ENCODE measurements at regions not wholly inside any gene's neighbourhood (a gene's known extent, or its start where the extent isn't known, plus 50 kb on each side); places are given as distances from the start of the nearest gene placed in this dataset.

- H3K56ac ChIP-seq (ENCODE audit: insufficient read length, low read depth, low read length) = no peak overlapping the region
- no peak overlapping the region for H2BK120ac ChIP-seq (ENCODE audit: low read depth, low read length, poor library complexity, severe bottlenecking)
- H3K79me2 ChIP-seq (ENCODE audit: insufficient read depth, low read length) = no peaks in the 10 kb centered on the region
- no peak overlapping the region for H3K4ac ChIP-seq (ENCODE audit: low read depth, low read length)
- no peak overlapping the region for H2AFZ ChIP-seq (ENCODE audit: low read length)
- peaks cover 4% of the 10 kb centered on the region for H3K27me3 Mint-ChIP-seq (ENCODE audit: low read depth)
- H3K23ac ChIP-seq (ENCODE audit: insufficient read length, low read depth, low read length) = no peak overlapping the region
- H2BK15ac ChIP-seq (ENCODE audit: low read depth, low read length) = no peak overlapping the region
- no peak overlapping the region for H2BK5ac ChIP-seq (ENCODE audit: insufficient read length, low read length)
- H3K4me1 Mint-ChIP-seq = peaks cover 0 to 4% of the 10 kb centered on the region in 2 experiments; a peak in 2 of 4 replicates
- no peaks in the 10 kb centered on the region for H3K4me1 ChIP-seq (ENCODE audit: insufficient read depth, low read length)
- H3K9me3 ChIP-seq (ENCODE audit: control insufficient read depth, low read depth, low read length) = no peaks in the 10 kb centered on the region
- H3K14ac ChIP-seq (ENCODE audit: insufficient read depth, low read length) = no peak overlapping the region
- H4K5ac ChIP-seq (ENCODE audit: insufficient read length, low read depth, low read length) = no peak overlapping the region
- H2BK12ac ChIP-seq (ENCODE audit: insufficient read length, low read depth, low read length) = no peak overlapping the region
- no peak overlapping the region for H4K8ac ChIP-seq (replicated peaks; ENCODE audit: insufficient read length, low read depth, low read length)
- peaks cover 0 to 3% of the 10 kb centered on the region in 2 experiments; a peak in 2 of 5 replicates for H3K9me3 Mint-ChIP-seq
- no peak overlapping the region for H3K9ac ChIP-seq (ENCODE audit: extremely low read depth, insufficient read length, low read length)
- H4K91ac ChIP-seq (ENCODE audit: insufficient read length, low read depth, low read length) = no peak overlapping the region
- no peak overlapping the region for H3T11ph ChIP-seq (ENCODE audit: low read length)
- no peaks in the 10 kb centered on the region; a peak in 2 of 7 replicates for H3K36me3 Mint-ChIP-seq (ENCODE audit: insufficient read depth in 1 of 3, low read depth in 3 of 3)
- no peak overlapping the region for H2AK5ac ChIP-seq (ENCODE audit: insufficient read length, low read length)
- no peak overlapping the region for H3K4me2 ChIP-seq (ENCODE audit: insufficient read depth, insufficient read length, low read length)
- no peaks in the 10 kb centered on the region for H4K20me1 ChIP-seq (ENCODE audit: control insufficient read depth, insufficient read depth, insufficient read length)
- no peak overlapping the region for H3K27ac Mint-ChIP-seq
- no peak overlapping the region for H3K4me3 Mint-ChIP-seq
- no peaks in the 10 kb centered on the region for H3K23me2 ChIP-seq (ENCODE audit: insufficient read length, low read depth, low read length, poor library complexity, severe bottlenecking)
- H3K27ac ChIP-seq (ENCODE audit: insufficient read length, low read depth, low read length) = no peak overlapping the region
- no peaks in the 10 kb centered on the region for H3K27me3 ChIP-seq (ENCODE audit: insufficient read depth, low read length)
- no peaks in the 10 kb centered on the region for H3K79me1 ChIP-seq (ENCODE audit: insufficient read depth, low read depth, low read length, poor library complexity, severe bottlenecking)
- no peak overlapping the region for H2BK20ac ChIP-seq (ENCODE audit: low read depth, low read length, poor library complexity, severe bottlenecking)
- no CpG with 5 or more reads among the region's 11 CpGs for WGBS (ENCODE audit: extremely low coverage, insufficient read length, low lambda C conversion rate)
- TF ChIP-seq CTCF (conservative IDR thresholded peaks at IDR 0.05) = no peak
- peak; percentile 18 for DNase-seq
- H3K18ac ChIP-seq (ENCODE audit: insufficient read length, low read depth, low read length) = no peak overlapping the region
Observed at GRCh38 chr20:58092871-58093270, 135.6 kb downstream of the ANKRD60 start.
